ENCODE measurements at regions not wholly inside any gene's neighbourhood (a gene's known extent, or its start where the extent isn't known, plus 50 kb on each side); places are given as distances from the start of the nearest gene placed in this dataset.
A peak's percentile ranks its signal among the peaks of the same experiment; 100 is the strongest.

DNA sequence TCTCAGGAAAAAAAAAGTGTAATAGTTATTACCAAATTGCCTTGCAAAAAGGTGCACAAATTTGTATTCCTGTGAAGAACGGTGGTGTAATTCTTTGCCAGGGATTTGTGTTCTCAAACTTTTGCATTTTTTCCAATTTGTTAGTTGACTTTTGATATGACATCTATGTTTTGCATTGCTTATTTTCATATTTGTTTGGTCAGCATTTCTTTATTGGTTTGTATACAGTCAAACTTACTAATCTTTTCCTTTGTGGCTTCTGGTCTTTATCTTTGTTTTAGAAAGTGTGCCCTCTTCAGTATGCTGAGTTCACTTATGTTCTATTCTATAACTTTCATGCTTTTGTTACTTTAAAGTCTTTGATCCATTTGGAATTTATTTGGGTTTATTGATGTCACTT lies 226.2 kb upstream of the ZFHX3 start:
- no peak overlapping the region for H3K9ac ChIP-seq (ENCODE audit: low read length in 2 of 2)
- no peaks in the 10 kb centered on the region for H3K36me3 ChIP-seq (ENCODE audit: control insufficient read depth in 2 of 2, insufficient read depth in 2 of 2, low read length in 2 of 2)
- H3K27ac ChIP-seq (ENCODE audit: low read length), result no peak overlapping the region
- H3K27me3 ChIP-seq (ENCODE audit: control insufficient read depth in 1 of 2, insufficient read depth in 2 of 2, low read length in 2 of 2), result peaks cover 0 to 2% of the 10 kb centered on the region in 2 donors
- H3K4me1 ChIP-seq (ENCODE audit: control insufficient read depth, insufficient read depth, low read length), result no peaks in the 10 kb centered on the region
- H3K9me3 ChIP-seq (ENCODE audit: control insufficient read depth in 2 of 2, low read length in 2 of 2), result peaks cover 0 to 2% of the 10 kb centered on the region in 2 donors
- H3K4me3 ChIP-seq (ENCODE audit: low read length in 2 of 2), result no peak overlapping the region

- Histone ChIP-seq H3K4me3 (ENCODE audit: low read length in 2 of 2) (peak overlapping the region in 1 of 2 donors; percentile 3), H3K9ac (ENCODE audit: low read length in 2 of 2) (no peak overlapping the region), H3K27ac (ENCODE audit: low read length) (no peak overlapping the region), H3K36me3 (ENCODE audit: control insufficient read depth in 2 of 2, insufficient read depth in 2 of 2, low read length in 2 of 2) (no peaks in the 10 kb centered on the region), H3K27me3 (ENCODE audit: control insufficient read depth in 1 of 2, insufficient read depth in 2 of 2, low read length in 2 of 2) (peaks cover 0 to 6% of the 10 kb centered on the region in 2 donors), H3K4me1 (ENCODE audit: control insufficient read depth, insufficient read depth, low read length) (peaks cover 4% of the 10 kb centered on the region), H3K9me3 (ENCODE audit: control insufficient read depth in 2 of 2, low read length in 2 of 2) (no peaks in the 10 kb centered on the region)
Measured at GRCh38 chr16:73268366-73268993, 220.6 kb upstream of the ZFHX3 start.

DNA sequence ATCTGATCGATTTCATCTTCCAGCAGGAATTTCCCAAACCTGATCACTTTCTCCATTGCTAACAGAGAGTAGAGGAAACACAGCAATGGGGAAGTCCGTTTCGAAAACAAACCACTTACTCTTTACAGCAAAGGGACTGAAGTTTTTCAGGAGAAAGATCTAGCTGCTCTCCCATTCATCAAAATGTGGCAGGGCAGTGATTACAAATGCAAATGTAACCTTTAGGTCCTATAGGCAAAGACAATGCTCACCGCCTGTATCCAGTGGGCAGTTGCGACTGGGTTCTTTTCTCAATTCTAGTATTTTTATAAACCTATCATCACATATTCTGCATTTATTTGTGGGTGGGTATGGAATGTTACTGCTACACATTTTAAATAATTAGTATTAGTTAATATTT lies 218.0 kb upstream of the ZFHX3 start:
- no peak overlapping the region for H3K27ac ChIP-seq (ENCODE audit: low read length)
- H3K4me3 ChIP-seq (ENCODE audit: low read length in 2 of 2), result no peak overlapping the region
- no peak overlapping the region for H3K9ac ChIP-seq (ENCODE audit: low read length in 2 of 2)
- peaks cover 0 to 3% of the 10 kb centered on the region in 2 donors for H3K9me3 ChIP-seq (ENCODE audit: control insufficient read depth in 2 of 2, low read length in 2 of 2)
- H3K36me3 ChIP-seq (ENCODE audit: control insufficient read depth in 2 of 2, insufficient read depth in 2 of 2, low read length in 2 of 2), result no peaks in the 10 kb centered on the region
- peaks cover 0 to 6% of the 10 kb centered on the region in 2 donors for H3K27me3 ChIP-seq (ENCODE audit: control insufficient read depth in 1 of 2, insufficient read depth in 2 of 2, low read length in 2 of 2)
- peaks cover 4% of the 10 kb centered on the region for H3K4me1 ChIP-seq (ENCODE audit: control insufficient read depth, insufficient read depth, low read length)

DNA sequence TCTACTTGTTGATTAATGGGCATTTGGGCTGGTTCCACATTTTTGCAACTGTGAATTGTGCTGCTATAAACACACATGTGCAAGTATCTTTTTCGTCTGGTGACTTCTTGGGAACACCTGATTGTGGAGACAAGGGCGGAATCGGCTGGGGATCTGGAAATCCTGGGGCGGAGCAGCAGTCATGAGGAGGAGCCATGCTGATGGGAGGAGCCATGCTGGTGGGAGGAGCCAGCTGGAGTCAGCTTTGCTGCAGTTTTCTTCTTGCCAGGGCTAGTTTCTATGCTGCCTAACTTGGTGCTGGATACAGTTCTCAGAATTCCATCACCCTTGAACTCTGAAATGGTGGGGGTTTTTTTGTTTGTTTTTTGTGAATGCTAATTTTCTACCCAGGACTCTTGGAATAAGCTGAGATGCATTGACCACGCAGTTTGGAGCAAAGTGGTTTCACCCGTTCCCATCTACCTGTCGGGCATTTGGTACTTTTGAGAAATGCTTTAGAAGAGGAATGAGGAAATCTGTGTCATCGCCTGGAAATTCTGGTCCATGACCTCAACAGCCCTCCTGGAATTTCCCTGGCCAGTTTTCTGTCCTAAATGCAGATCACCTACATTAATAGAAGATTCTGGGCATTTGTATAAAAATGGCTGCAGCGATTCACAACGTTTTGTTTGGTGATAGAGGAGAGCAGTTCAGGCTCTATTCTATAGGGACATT lies 217.4 kb upstream of the ZFHX3 start:
- Histone ChIP-seq H3K36me3 (ENCODE audit: control insufficient read depth in 2 of 2, insufficient read depth in 2 of 2, low read length in 2 of 2) (no peaks in the 10 kb centered on the region), H3K4me3 (ENCODE audit: low read length in 2 of 2) (no peak overlapping the region), H3K4me1 (ENCODE audit: control insufficient read depth, insufficient read depth, low read length) (peaks cover 4% of the 10 kb centered on the region), H3K9me3 (ENCODE audit: control insufficient read depth in 2 of 2, low read length in 2 of 2) (peaks cover 0 to 3% of the 10 kb centered on the region in 2 donors), H3K27me3 (ENCODE audit: control insufficient read depth in 1 of 2, insufficient read depth in 2 of 2, low read length in 2 of 2) (peaks cover 0 to 3% of the 10 kb centered on the region in 2 donors), H3K9ac (ENCODE audit: low read length in 2 of 2) (no peak overlapping the region), H3K27ac (ENCODE audit: low read length) (no peak overlapping the region)

GRCh38 chr16:73262931-73263330 lies 215.0 kb upstream of the ZFHX3 start:
- H3K4me1 ChIP-seq (ENCODE audit: control insufficient read depth, insufficient read depth, low read length), result no peaks in the 10 kb centered on the region
- peaks cover 0 to 3% of the 10 kb centered on the region in 2 donors for H3K9me3 ChIP-seq (ENCODE audit: control insufficient read depth in 2 of 2, low read length in 2 of 2)
- H3K27ac ChIP-seq (ENCODE audit: low read length), result no peak overlapping the region
- no peak overlapping the region for H3K9ac ChIP-seq (ENCODE audit: low read length in 2 of 2)
- H3K36me3 ChIP-seq (ENCODE audit: control insufficient read depth in 2 of 2, insufficient read depth in 2 of 2, low read length in 2 of 2), result no peaks in the 10 kb centered on the region
- H3K27me3 ChIP-seq (ENCODE audit: control insufficient read depth in 1 of 2, insufficient read depth in 2 of 2, low read length in 2 of 2), result peaks cover 0 to 3% of the 10 kb centered on the region in 2 donors
- H3K4me3 ChIP-seq (ENCODE audit: low read length in 2 of 2), result no peak overlapping the region

GRCh38 chr16:73255031-73255430 lies 207.1 kb upstream of the ZFHX3 start:
- H3K36me3 ChIP-seq (ENCODE audit: control insufficient read depth in 2 of 2, insufficient read depth in 2 of 2, low read length in 2 of 2), result no peaks in the 10 kb centered on the region
- no peak overlapping the region for H3K4me3 ChIP-seq (ENCODE audit: low read length in 2 of 2)
- no peaks in the 10 kb centered on the region for H3K4me1 ChIP-seq (ENCODE audit: control insufficient read depth, insufficient read depth, low read length)
- no peaks in the 10 kb centered on the region for H3K27me3 ChIP-seq (ENCODE audit: control insufficient read depth in 1 of 2, insufficient read depth in 2 of 2, low read length in 2 of 2)
- H3K9me3 ChIP-seq (ENCODE audit: control insufficient read depth in 2 of 2, low read length in 2 of 2), result no peaks in the 10 kb centered on the region
- H3K27ac ChIP-seq (ENCODE audit: low read length), result no peak overlapping the region
- no peak overlapping the region for H3K9ac ChIP-seq (ENCODE audit: low read length in 2 of 2)

- H3K36me3 ChIP-seq (ENCODE audit: control insufficient read depth in 2 of 2, insufficient read depth in 2 of 2, low read length in 2 of 2), result no peaks in the 10 kb centered on the region
- no peak overlapping the region for H3K4me3 ChIP-seq (ENCODE audit: low read length in 2 of 2)
- no peak overlapping the region for H3K27ac ChIP-seq (ENCODE audit: low read length)
- H3K9me3 ChIP-seq (ENCODE audit: control insufficient read depth in 2 of 2, low read length in 2 of 2), result no peaks in the 10 kb centered on the region
- no peaks in the 10 kb centered on the region for H3K4me1 ChIP-seq (ENCODE audit: control insufficient read depth, insufficient read depth, low read length)
- H3K27me3 ChIP-seq (ENCODE audit: control insufficient read depth in 1 of 2, insufficient read depth in 2 of 2, low read length in 2 of 2), result no peaks in the 10 kb centered on the region
- H3K9ac ChIP-seq (ENCODE audit: low read length in 2 of 2), result no peak overlapping the region
Measured at GRCh38 chr16:73253922-73254480, 206.1 kb upstream of the ZFHX3 start.

- no peaks in the 10 kb centered on the region for H3K9me3 ChIP-seq (ENCODE audit: control insufficient read depth in 2 of 2, low read length in 2 of 2)
- no peak overlapping the region for H3K9ac ChIP-seq (ENCODE audit: low read length in 2 of 2)
- H3K27ac ChIP-seq (ENCODE audit: low read length), result no peak overlapping the region
- H3K36me3 ChIP-seq (ENCODE audit: control insufficient read depth in 2 of 2, insufficient read depth in 2 of 2, low read length in 2 of 2), result no peaks in the 10 kb centered on the region
- no peaks in the 10 kb centered on the region for H3K4me1 ChIP-seq (ENCODE audit: control insufficient read depth, insufficient read depth, low read length)
- no peaks in the 10 kb centered on the region for H3K27me3 ChIP-seq (ENCODE audit: control insufficient read depth in 1 of 2, insufficient read depth in 2 of 2, low read length in 2 of 2)
- H3K4me3 ChIP-seq (ENCODE audit: low read length in 2 of 2), result no peak overlapping the region
Measured at GRCh38 chr16:73252446-73252845, 204.5 kb upstream of the ZFHX3 start.

- Histone ChIP-seq H3K4me3 (ENCODE audit: low read length in 2 of 2) (no peak overlapping the region), H3K4me1 (ENCODE audit: control insufficient read depth, insufficient read depth, low read length) (no peaks in the 10 kb centered on the region), H3K27ac (ENCODE audit: low read length) (no peak overlapping the region), H3K9me3 (ENCODE audit: control insufficient read depth in 2 of 2, low read length in 2 of 2) (no peaks in the 10 kb centered on the region), H3K36me3 (ENCODE audit: control insufficient read depth in 2 of 2, insufficient read depth in 2 of 2, low read length in 2 of 2) (no peaks in the 10 kb centered on the region), H3K9ac (ENCODE audit: low read length in 2 of 2) (no peak overlapping the region), H3K27me3 (ENCODE audit: control insufficient read depth in 1 of 2, insufficient read depth in 2 of 2, low read length in 2 of 2) (no peaks in the 10 kb centered on the region)
Measured at GRCh38 chr16:73251608-73252007, 203.7 kb upstream of the ZFHX3 start.

DNA sequence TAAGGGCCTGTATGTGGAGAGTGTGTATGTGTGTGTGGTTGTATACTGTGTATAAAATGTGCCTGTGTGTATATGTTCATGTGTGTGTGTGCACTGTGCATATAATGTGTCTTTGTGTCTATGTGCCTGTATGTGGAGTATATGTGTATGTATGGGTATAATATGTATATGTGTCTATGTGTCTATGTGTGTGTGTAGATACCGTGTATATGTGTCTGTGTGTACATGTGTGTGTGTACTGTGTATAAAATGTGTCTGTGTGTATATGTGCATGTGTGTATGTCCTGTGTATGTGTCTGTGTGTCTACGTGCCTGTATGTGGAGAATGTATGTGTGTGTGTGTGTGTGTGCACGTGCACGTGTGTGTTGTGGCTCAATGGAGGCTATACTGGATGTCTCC lies 200.4 kb upstream of the ZFHX3 start:
- H3K9me3 ChIP-seq (ENCODE audit: control insufficient read depth in 2 of 2, low read length in 2 of 2), result no peaks in the 10 kb centered on the region
- H3K27me3 ChIP-seq (ENCODE audit: control insufficient read depth in 1 of 2, insufficient read depth in 2 of 2, low read length in 2 of 2), result no peaks in the 10 kb centered on the region
- H3K36me3 ChIP-seq (ENCODE audit: control insufficient read depth in 2 of 2, insufficient read depth in 2 of 2, low read length in 2 of 2), result no peaks in the 10 kb centered on the region
- no peak overlapping the region for H3K4me3 ChIP-seq (ENCODE audit: low read length in 2 of 2)
- H3K27ac ChIP-seq (ENCODE audit: low read length), result no peak overlapping the region
- H3K9ac ChIP-seq (ENCODE audit: low read length in 2 of 2), result no peak overlapping the region
- no peaks in the 10 kb centered on the region for H3K4me1 ChIP-seq (ENCODE audit: control insufficient read depth, insufficient read depth, low read length)

- Histone ChIP-seq H3K4me1 (ENCODE audit: control insufficient read depth, insufficient read depth, low read length) (no peaks in the 10 kb centered on the region), H3K27ac (ENCODE audit: low read length) (no peak overlapping the region), H3K4me3 (ENCODE audit: low read length in 2 of 2) (no peak overlapping the region), H3K36me3 (ENCODE audit: control insufficient read depth in 2 of 2, insufficient read depth in 2 of 2, low read length in 2 of 2) (no peaks in the 10 kb centered on the region), H3K9me3 (ENCODE audit: control insufficient read depth in 2 of 2, low read length in 2 of 2) (no peaks in the 10 kb centered on the region), H3K27me3 (ENCODE audit: control insufficient read depth in 1 of 2, insufficient read depth in 2 of 2, low read length in 2 of 2) (no peaks in the 10 kb centered on the region), H3K9ac (ENCODE audit: low read length in 2 of 2) (no peak overlapping the region)
Measured at GRCh38 chr16:73240920-73241319, 193.0 kb upstream of the ZFHX3 start.

Measured in stomach smooth muscle (tissue), 2 donors.